Stimulated activated CD4-positive, alpha-beta T cell treated with anti-CD3 and anti-CD28 coated beads, TNF-alpha, amount 100 ng/mL, for 4 hours (primary cell): ENCODE measurements at regions not wholly inside any gene's neighbourhood (a gene's known extent, or its start where the extent isn't known, plus 50 kb on each side); places are given as distances from the start of the nearest gene placed in this dataset.
A peak's percentile ranks its signal among the peaks of the same experiment; 100 is the strongest.
"Not testable (repeated sequence)": the region's sequence is repeated elsewhere in the genome, so short reads cannot be mapped to it uniquely, and the experiment has no call there.

Source experiments
- DNase-seq, 3 experiments: peaks; one replicate each; pipeline ENCODE4 v3.0.0-alpha.2; 2020; ENCODE audit warnings: low read depth in 3 of 3

GRCh38 chr6:105882121-105882803, 203.9 kb upstream of the PRDM1 start:
- no peak for DNase-seq

DNA sequence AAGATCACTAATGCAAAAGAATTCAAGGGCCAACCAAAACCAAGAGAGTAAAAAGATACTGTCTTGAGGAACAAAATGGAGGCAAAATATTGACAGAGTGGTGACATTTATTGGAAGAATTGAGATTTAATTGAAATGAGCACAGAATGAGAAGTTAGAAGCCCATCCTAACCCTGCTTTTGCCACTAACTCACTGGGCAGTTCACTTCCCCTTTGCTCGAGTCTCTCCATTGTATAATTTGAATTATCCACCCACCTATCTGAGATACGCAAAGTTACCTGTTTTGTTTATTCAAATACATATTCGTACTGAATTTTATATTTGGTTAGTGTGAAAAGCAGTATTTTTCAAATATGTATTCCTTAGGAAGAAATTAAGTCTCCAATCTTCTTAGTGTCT, 204.5 kb upstream of the PRDM1 start:
- DNase-seq, result no peak

DNA sequence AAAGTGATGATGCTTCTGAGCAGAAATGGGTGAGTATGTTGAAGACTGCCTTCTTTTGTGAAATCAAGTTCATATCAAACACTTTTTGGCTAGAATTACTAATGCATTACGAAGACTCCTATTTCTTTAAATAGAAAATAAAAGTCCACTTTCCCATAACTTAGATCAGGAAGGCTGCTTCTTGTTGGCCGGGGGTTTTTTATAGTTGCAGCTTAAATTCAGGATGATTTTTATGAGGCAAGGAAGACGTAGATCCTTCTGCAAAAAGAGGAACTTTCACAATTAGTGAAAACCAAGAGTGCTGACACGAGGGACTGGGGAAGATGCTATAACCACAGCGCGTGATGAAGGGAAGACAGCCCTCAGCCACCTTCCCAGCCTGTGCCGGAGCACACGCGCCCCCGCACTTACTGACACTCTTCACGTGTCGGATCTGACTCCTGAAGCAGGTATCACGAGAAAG, 206.1 kb upstream of the PRDM1 start:
- DNase-seq, result peak in 2 of 3 experiments; percentile 5 to 6

- DNase-seq, result no peak
Measured at GRCh38 chr6:105879146-105879545, 207.0 kb upstream of the PRDM1 start.

- DNase-seq, result no peak
Measured at GRCh38 chr6:105875974-105876640, 210.0 kb upstream of the PRDM1 start.

GRCh38 chr6:105874835-105875626, 211.1 kb upstream of the PRDM1 start:
- no peak for DNase-seq

GRCh38 chr6:105873799-105874198, 212.3 kb upstream of the PRDM1 start:
- DNase-seq, result no peak

DNA sequence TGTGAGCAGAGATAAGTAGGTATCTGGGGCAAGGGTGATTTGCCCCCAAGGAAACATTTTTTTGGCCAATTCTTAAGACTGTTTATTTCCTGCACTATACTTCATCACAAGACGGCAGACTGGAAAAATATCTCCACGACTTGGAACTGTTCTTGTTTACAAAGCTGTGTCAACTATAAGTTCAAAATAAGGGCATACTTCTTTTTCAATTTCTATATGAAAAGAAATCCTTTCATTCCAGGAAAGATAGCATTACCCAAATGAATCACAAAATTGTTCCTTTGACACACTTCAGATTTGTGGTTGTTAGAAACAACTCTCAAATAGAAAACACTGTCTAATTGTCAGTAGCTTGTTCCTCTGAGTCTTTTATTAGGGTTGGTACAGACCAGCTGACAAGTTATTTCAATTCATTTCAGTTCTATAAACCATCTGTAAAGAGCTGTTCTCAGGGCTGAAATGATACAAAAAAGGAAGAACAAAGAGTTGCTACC, 212.9 kb upstream of the PRDM1 start:
- DNase-seq, result no peak

DNA sequence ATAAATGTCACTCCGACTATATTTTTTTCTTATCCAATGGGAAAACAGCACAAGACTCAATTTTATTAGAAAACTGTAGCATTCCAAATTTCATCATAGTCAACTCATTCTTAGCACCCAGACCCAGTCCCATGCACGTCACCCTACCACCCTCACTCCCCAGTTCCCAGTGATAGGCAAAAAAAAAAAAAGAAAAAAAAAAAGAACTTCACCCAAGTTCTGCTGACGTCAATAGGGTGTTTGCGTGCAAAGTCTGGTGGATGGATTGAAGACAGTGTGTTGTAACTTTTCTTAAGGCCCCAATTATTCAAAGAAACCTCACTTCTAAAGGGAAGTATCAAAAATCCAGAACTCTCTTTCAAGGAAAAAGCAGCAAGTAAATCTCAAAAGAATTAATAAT, 213.9 kb upstream of the PRDM1 start:
- no peak for DNase-seq

GRCh38 chr6:105871542-105871941, 214.6 kb upstream of the PRDM1 start:
- no peak for DNase-seq

DNA sequence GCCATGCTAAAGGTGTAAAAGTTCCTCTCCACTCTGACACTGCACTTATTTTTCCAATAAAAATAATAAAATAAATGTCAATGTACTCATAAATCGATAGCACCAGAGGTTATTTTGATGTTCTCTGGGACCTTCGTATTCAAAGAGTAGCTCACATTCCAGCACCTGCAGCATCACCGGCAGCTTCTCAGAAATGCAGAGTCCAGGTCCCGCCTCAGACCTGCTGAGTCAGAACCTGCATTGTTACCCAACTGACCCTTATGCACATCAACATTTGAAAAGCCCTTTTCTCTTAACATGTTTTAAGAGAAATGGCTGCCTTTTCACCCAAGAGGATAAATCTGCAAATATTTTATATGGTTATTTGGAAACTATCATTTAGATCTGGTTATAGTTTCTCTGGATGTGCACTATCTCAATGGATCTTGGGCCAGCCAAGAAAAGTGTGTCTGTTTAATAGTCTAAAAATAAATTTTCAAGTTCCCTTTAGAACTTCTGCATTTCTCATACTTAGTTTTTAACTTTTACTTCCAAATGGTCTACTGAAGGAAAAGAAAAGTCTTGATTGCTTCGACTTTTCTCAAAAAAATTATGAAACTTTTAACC, 216.2 kb upstream of the PRDM1 start:
- DNase-seq, result no peak

DNA sequence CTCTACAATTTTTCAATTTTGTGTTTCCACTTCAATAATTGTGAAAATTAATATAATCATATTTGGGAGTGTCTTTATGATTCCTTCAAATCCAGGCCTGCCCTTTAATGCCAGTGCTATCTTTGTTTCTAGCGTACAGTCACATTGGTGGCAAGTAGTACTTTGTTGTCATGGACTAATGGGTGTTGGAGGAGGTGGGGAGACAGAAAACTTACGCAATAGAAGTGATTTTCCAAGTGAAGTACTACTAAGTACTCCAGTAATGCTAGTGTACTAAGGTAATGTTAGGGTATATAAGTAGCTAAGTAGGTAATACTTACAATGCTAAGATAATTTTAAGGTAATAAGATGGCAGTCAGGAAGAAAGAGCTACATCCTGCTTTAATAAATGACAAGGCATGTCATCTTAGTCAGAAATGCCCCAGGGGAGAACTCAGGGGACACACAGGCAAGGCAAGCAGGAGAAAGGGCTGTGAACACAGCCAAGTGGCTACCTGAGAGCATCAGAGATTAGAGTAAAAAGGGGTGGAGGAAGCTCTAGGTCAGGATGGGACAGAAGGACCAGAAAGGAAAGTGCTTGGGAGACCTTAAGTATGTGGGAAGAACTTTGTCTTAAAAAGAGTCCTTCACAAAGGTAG, 217.2 kb upstream of the PRDM1 start:
- no peak for DNase-seq

GRCh38 chr6:105867821-105868220, 218.3 kb upstream of the PRDM1 start:
- DNase-seq, result no peak

GRCh38 chr6:105867277-105867676, 218.9 kb upstream of the PRDM1 start:
- no peak for DNase-seq

DNA sequence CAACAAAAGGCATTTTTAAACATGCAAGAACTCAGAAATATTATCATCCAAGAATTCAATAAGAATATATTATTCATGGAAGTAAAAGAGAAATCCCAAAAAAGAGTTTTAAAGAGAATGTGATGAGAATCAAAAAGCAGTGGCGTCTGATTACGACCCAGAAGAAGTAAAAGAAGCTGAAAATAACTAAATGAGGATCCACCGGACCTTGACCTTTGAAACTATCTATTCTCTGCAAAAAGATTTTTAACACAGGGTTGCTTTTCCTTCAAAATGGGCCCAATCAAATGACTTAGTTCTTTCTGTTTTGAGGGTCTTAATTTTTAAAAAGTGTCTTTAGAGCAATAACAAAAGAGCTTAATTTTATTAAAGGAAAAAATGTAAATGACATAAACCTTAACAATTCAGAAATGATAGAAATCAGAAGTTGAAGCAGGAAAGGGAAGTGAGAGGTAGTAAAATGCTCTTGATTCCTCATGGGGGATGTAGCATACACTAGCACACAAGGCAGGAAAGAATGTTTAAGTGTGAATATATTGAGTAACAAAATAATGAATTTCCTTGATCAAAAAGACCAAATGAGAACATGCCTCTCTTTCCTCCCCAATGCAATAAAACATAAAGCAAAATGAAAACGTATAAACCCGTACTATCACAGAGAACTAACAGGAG, 223.1 kb upstream of the PRDM1 start:
- no peak for DNase-seq

- not testable (repeated sequence) for DNase-seq
Measured at GRCh38 chr6:105860927-105861326, 225.2 kb upstream of the PRDM1 start.

DNA sequence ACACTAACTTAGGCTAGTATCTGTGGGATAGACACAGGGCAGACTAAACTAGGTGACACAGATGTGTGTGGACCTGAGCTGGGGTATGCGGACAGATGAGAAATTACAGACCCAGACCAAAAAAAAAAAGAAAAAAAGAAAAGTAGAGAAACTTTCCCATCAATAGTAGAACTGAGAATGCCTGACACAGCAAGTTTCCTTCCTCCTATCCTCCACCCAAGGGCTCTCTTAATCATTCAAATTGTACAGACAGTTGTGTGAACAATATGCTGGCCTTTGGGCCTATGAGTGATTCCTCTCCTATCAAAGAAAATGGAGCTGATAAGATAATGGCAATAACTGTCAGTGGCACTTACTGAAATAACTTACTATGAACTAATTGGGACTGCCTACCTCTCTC, 226.7 kb upstream of the PRDM1 start:
- DNase-seq, result no peak

- DNase-seq, result not testable (repeated sequence)
Measured at GRCh38 chr6:105858639-105859038, 227.5 kb upstream of the PRDM1 start.

GRCh38 chr6:105855433-105855832, 230.7 kb upstream of the PRDM1 start:
- no peak for DNase-seq

DNA sequence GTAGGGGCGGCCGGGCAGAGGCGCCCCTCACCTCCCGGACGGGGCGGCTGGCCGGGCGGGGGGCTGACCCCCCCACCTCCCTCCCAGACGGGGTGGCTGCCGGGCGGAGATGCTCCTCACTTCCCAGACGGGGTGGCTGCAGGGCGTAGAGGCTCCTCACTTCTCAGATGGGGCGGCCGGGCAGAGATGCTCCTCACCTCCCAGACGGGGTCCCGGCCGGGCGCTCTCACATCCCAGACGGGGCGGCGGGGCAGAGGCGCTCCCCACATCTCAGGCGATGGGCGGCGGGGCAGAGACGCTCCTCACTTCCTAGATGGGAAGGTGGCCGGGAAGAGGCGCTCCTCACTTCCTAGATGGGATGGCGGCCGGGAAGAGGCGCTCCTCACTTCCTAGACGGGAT, 232.2 kb upstream of the PRDM1 start:
- DNase-seq, result not testable (repeated sequence)

DNA sequence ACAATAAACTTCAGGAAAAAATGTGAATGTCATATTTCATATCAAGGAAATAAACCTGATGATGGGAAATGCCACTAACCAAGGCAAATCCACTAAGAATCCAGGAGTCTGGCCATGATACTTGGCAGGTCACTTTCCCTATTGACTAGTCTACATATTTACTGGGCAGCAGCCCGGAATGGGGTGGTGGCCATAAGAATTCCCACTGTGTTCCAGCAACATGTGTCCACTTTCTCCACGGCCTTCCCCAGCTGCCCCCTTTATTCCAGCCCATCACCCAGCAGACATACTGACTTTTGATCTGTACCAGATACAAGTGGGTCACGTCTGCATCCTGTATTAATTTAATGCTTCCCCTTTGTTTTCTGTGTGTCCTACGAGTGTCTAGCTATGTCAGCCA, 234.5 kb upstream of the PRDM1 start:
- DNase-seq, result no peak
